Testis (tissue), 2 donors: ENCODE measurements at regions not wholly inside any gene's neighbourhood (a gene's known extent, or its start where the extent isn't known, plus 50 kb on each side); places are given as distances from the start of the nearest gene placed in this dataset.

ENCODE experiments used
- CTCF ChIP-seq, 3 experiments: fragments of 450-650 bp in 2 of 3; fragments of 200-600 bp in 1 of 3; sonication (generic) in 1 of 3; IDR thresholded peaks; one replicate each; pipeline ENCODE4 v1.5.1; 2016 to 2019; ENCODE audit warnings: antibody characterized with exemption in 3 of 3, mild to moderate bottlenecking in 2 of 3, moderate library complexity in 1 of 3
- POLR2A ChIP-seq: fragments of 450-650 bp; IDR thresholded peaks from one replicate; pipeline ENCODE4 v1.6.1; 2017; ENCODE audit warnings: antibody characterized with exemption, mild to moderate bottlenecking, moderate library complexity

GRCh38 chr2:19549821-19550220, 191.4 kb upstream of the OSR1 start:
- TF ChIP-seq CTCF (IDR thresholded peaks at IDR 0.05) (no peak), POLR2A (no peak)
